GM21717 (cell line): ENCODE measurements at regions not wholly inside any gene's neighbourhood (a gene's known extent, or its start where the extent isn't known, plus 50 kb on each side); places are given as distances from the start of the nearest gene placed in this dataset.
"Not testable (repeated sequence)": the region's sequence is repeated elsewhere in the genome, so short reads cannot be mapped to it uniquely, and the experiment has no call there.

Experiments used
- ATAC-seq: cut with Tn5 transposase; IDR thresholded peaks from one replicate; pipeline ENCODE4 v1.9.1; 2021; ENCODE audit warnings: mild to moderate bottlenecking, moderate library complexity; ENCODE audit not compliant: unreplicated experiment

- ATAC-seq, result no peak
Measured at GRCh38 chr3:109982201-109982600, 644.9 kb upstream of the DPPA4 start.

GRCh38 chr3:109984976-109985375, 647.6 kb upstream of the DPPA4 start:
- no peak for ATAC-seq

GRCh38 chr3:109985943-109986555, 648.7 kb upstream of the DPPA4 start:
- ATAC-seq, result no peak

GRCh38 chr3:109994853-109995252, 657.5 kb upstream of the DPPA4 start:
- ATAC-seq, result no peak

- no peak for ATAC-seq
Measured at GRCh38 chr3:109995377-109995776, 658.0 kb upstream of the DPPA4 start.

GRCh38 chr3:110001905-110002304, 664.6 kb upstream of the DPPA4 start:
- ATAC-seq, result not testable (repeated sequence)

GRCh38 chr3:110006913-110007312, 669.6 kb upstream of the DPPA4 start:
- ATAC-seq, result no peak

GRCh38 chr3:110015231-110015963, 678.1 kb upstream of the DPPA4 start:
- no peak for ATAC-seq

GRCh38 chr3:110016235-110016815, 679.0 kb upstream of the DPPA4 start:
- no peak for ATAC-seq

GRCh38 chr3:110017304-110017703, 680.0 kb upstream of the DPPA4 start:
- ATAC-seq, result no peak

- ATAC-seq, result no peak
Measured at GRCh38 chr3:110021659-110022058, 684.3 kb upstream of the DPPA4 start.

GRCh38 chr3:110023022-110023421, 685.7 kb upstream of the DPPA4 start:
- not testable (repeated sequence) for ATAC-seq

- ATAC-seq, result no peak
Measured at GRCh38 chr3:110026421-110026820, 689.1 kb upstream of the DPPA4 start.

GRCh38 chr3:110027446-110028080, 690.2 kb upstream of the DPPA4 start:
- no peak for ATAC-seq

GRCh38 chr3:110031975-110032374, 694.6 kb upstream of the DPPA4 start:
- ATAC-seq, result no peak

GRCh38 chr3:110059431-110059830, 722.1 kb upstream of the DPPA4 start:
- ATAC-seq, result no peak

GRCh38 chr3:110062716-110063115, 725.4 kb upstream of the DPPA4 start:
- no peak for ATAC-seq

GRCh38 chr3:110063178-110063577, 725.8 kb upstream of the DPPA4 start:
- no peak for ATAC-seq

- ATAC-seq, result no peak
Measured at GRCh38 chr3:110066206-110066605, 728.9 kb upstream of the DPPA4 start.

GRCh38 chr3:110067527-110067926, 730.2 kb upstream of the DPPA4 start:
- no peak for ATAC-seq

GRCh38 chr3:110069761-110070160, 732.4 kb upstream of the DPPA4 start:
- no peak for ATAC-seq
